Stimulated activated CD8-positive, alpha-beta memory T cell treated with anti-CD3 and anti-CD28 coated beads, Interleukin-15, amount 100 ng/mL, for 48 hours (primary cell): ENCODE measurements at regions not wholly inside any gene's neighbourhood (a gene's known extent, or its start where the extent isn't known, plus 50 kb on each side); places are given as distances from the start of the nearest gene placed in this dataset.
"Not testable (repeated sequence)": the region's sequence is repeated elsewhere in the genome, so short reads cannot be mapped to it uniquely, and the experiment has no call there.

Experiments used
- DNase-seq, 2 donors: peaks; one replicate each; pipeline ENCODE4 v3.0.0-alpha.2; 2020; ENCODE audit warnings: low read depth in 2 of 2

- no peak for DNase-seq
Measured at GRCh38 chr12:131213896-131214442, 260.3 kb downstream of the ADGRD1 start.

- DNase-seq, result not testable (repeated sequence)
Measured at GRCh38 chr12:131214936-131215335, 261.2 kb downstream of the ADGRD1 start.

GRCh38 chr12:131216587-131216986 is 262.9 kb downstream of the ADGRD1 start:
- not testable (repeated sequence) for DNase-seq

- DNase-seq, result no peak
Measured at GRCh38 chr12:131217024-131217586, 263.4 kb downstream of the ADGRD1 start.

GRCh38 chr12:131218026-131218922 is 264.6 kb downstream of the ADGRD1 start:
- DNase-seq, result no peak

- DNase-seq, result no peak
Measured at GRCh38 chr12:131218923-131219669, 265.4 kb downstream of the ADGRD1 start.

GRCh38 chr12:131219670-131220330 is 266.1 kb downstream of the ADGRD1 start:
- no peak for DNase-seq

- DNase-seq, result no peak
Measured at GRCh38 chr12:131220331-131220685, 266.6 kb downstream of the ADGRD1 start.

- DNase-seq, result no peak
Measured at GRCh38 chr12:131221061-131221956, 267.6 kb downstream of the ADGRD1 start.

GRCh38 chr12:131221957-131222328 is 268.2 kb downstream of the ADGRD1 start:
- no peak for DNase-seq

GRCh38 chr12:131222329-131223139 is 268.8 kb downstream of the ADGRD1 start:
- DNase-seq, result peak in 1 of 2 donors; percentile 19

- no peak for DNase-seq
Measured at GRCh38 chr12:131223171-131223761, 269.6 kb downstream of the ADGRD1 start.

- no peak for DNase-seq
Measured at GRCh38 chr12:131223791-131224225, 270.1 kb downstream of the ADGRD1 start.

- not testable (repeated sequence) for DNase-seq
Measured at GRCh38 chr12:131224226-131225065, 270.7 kb downstream of the ADGRD1 start.

- not testable (repeated sequence) for DNase-seq
Measured at GRCh38 chr12:131225066-131225380, 271.3 kb downstream of the ADGRD1 start.

- no peak for DNase-seq
Measured at GRCh38 chr12:131226345-131227265, 272.9 kb downstream of the ADGRD1 start.

- not testable (repeated sequence) for DNase-seq
Measured at GRCh38 chr12:131227641-131228040, 273.9 kb downstream of the ADGRD1 start.

- DNase-seq, result not testable (repeated sequence)
Measured at GRCh38 chr12:131229079-131229425, 275.3 kb downstream of the ADGRD1 start.
